ENCODE measurements at regions not wholly inside any gene's neighbourhood (a gene's known extent, or its start where the extent isn't known, plus 50 kb on each side); places are given as distances from the start of the nearest gene placed in this dataset.

DNA sequence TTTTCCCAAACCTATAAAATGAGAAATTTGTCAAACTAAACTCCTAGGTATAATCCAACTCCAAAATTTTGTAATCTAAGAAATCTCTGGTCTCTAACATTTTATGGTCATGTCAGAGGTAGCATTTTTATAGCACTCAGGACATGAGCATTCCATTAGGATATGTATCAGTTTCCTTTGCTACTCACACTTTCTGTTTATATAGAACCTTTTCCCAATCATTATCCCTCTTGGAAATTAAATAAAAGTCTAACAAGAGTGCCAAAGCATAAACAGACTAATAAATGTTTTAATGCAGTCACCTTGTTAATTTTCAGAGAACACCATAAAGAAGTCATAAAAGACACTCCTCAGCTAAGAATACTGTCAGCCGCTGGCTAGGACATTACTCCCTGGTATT is 300.0 kb upstream of the CWC22 start:
- Histone ChIP-seq H3K79me1 (ENCODE audit: low read depth, low read length) (no peaks in the 10 kb centered on the region), H3K9ac (ENCODE audit: low read depth, low read length, poor library complexity) (no peak overlapping the region), H3K14ac (ENCODE audit: low read length) (no peak overlapping the region), H3K27ac (replicated peaks; ENCODE audit: low read length) (no peak overlapping the region), H3K9me3 (replicated peaks in 1 of 2; ENCODE audit: control insufficient read depth in 2 of 2, insufficient read depth in 1 of 2, low read depth in 1 of 2, low read length in 2 of 2) (no peaks in the 10 kb centered on the region), H2AK5ac (ENCODE audit: low read depth, low read length) (no peak overlapping the region), H4K8ac (ENCODE audit: low read depth, low read length) (no peak overlapping the region), H3K4ac (ENCODE audit: low read length) (no peak overlapping the region), H3K18ac (ENCODE audit: low read length) (no peak overlapping the region), H2BK5ac (ENCODE audit: low read length) (no peak overlapping the region), H3K27me3 (ENCODE audit: control insufficient read depth in 3 of 3, insufficient read depth in 3 of 3, low read depth in 1 of 3, low read length in 3 of 3) (no peaks in the 10 kb centered on the region), H2BK15ac (ENCODE audit: low read length) (no peak overlapping the region), H3K4me3 (ENCODE audit: low read length in 2 of 2) (no peak overlapping the region), H2BK120ac (ENCODE audit: low read depth, low read length) (no peak overlapping the region), H2BK12ac (ENCODE audit: low read length) (no peak overlapping the region), H3K4me2 (ENCODE audit: insufficient read depth, low read length, poor library complexity, severe bottlenecking) (no peak overlapping the region), H3K36me3 (replicated peaks in 1 of 2; ENCODE audit: control insufficient read depth in 2 of 2, insufficient read depth in 2 of 2, low read length in 2 of 2) (no peaks in the 10 kb centered on the region), H4K91ac (ENCODE audit: low read depth, low read length, poor library complexity) (no peak overlapping the region), H2AFZ (ENCODE audit: low read length) (no peak overlapping the region), H3K23ac (ENCODE audit: low read depth, low read length, poor library complexity) (no peak overlapping the region), H3K4me1 (ENCODE audit: control insufficient read depth in 2 of 2, insufficient read depth in 1 of 2, low read depth in 1 of 2, low read length in 2 of 2) (no peaks in the 10 kb centered on the region)
- WGBS, 2 donors (ENCODE audit: extremely low coverage in 2 of 2, insufficient read length in 2 of 2, insufficient replicate concordance in 1 of 2), result no CpG with 5 or more reads among the region's 1 CpG
- DNase-seq (ENCODE audit: low spot score), result no peak

DNA sequence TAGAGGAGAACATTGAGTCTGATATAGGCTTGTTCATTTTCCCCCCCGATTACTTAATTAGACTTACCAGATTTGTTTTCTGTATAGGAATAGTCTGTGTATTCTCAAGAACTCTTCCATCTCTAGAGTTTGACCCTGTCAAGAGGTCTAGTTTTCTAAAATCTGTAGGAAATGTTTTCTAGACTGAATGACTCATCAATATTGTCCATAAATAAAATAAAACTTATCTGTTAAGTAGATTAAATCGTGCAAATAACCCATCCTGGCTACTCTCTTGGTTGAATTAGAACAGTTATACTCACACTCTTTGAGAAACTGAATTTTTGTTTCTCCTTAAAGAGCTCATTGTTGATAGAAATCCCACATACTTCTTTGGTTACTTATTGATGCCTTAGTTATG is 299.2 kb upstream of the CWC22 start:
- WGBS, 2 donors (ENCODE audit: extremely low coverage in 2 of 2, insufficient read length in 2 of 2, insufficient replicate concordance in 1 of 2), result no CpG with 5 or more reads among the region's 2 CpGs
- H3K4me2 ChIP-seq (ENCODE audit: insufficient read depth, low read length, poor library complexity, severe bottlenecking), result no peak overlapping the region

DNA sequence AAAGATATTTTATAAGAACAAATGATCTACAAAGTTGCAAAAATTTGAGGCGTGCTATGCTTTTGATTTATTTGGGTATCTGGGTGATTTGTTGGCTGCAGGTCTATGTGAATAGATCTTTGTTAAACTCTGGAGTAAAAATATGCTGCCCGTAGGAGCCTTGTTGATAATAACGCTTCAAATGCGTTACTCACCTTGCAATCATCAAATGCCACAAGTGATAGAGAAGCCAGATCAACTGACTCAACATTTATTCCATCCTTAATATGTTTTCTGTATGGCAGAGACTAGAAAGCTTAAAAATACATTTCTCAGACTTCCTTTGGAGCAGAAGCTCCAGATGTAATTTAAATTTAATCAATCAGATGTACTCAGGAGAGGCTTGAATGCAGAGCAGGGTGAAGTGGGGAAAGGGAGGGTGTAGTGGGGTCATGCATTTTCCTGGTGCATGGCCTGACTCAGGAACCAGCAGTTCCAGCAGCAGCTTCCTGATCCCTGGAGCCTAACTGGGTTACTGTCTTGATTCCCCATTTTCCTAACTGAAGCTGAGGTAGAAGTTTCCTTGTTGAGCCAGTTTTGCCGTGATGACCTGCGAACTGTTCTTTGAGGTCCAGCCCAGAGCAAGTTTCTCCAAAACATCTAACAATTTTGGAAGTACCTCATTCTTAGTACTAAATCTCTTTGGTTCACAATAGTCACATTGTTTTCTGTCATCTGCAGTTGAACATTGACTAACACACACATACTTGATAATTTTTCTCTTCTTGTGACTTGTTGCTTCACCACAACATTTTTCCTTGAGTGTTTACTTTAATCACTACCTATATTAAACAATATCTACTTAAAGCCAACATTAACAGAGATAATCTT is 284.7 kb upstream of the CWC22 start:
- no peak overlapping the region for H2AK5ac ChIP-seq (ENCODE audit: low read depth, low read length)
- no peak overlapping the region for H2BK12ac ChIP-seq (ENCODE audit: low read length)
- no peak overlapping the region for H3K18ac ChIP-seq (ENCODE audit: low read length)
- H3K4me1 ChIP-seq (ENCODE audit: control insufficient read depth in 2 of 2, insufficient read depth in 1 of 2, low read depth in 1 of 2, low read length in 2 of 2), result no peaks in the 10 kb centered on the region
- H3K4me3 ChIP-seq (ENCODE audit: low read length in 2 of 2), result no peak overlapping the region
- no peak overlapping the region for H3K14ac ChIP-seq (ENCODE audit: low read length)
- peak overlapping the region; percentile 12 for H2AFZ ChIP-seq (ENCODE audit: low read length)
- H3K4me2 ChIP-seq (ENCODE audit: insufficient read depth, low read length, poor library complexity, severe bottlenecking), result no peak overlapping the region
- no peak for DNase-seq (ENCODE audit: low spot score)
- H4K8ac ChIP-seq (ENCODE audit: low read depth, low read length), result no peak overlapping the region
- no peaks in the 10 kb centered on the region for H3K36me3 ChIP-seq (replicated peaks in 1 of 2; ENCODE audit: control insufficient read depth in 2 of 2, insufficient read depth in 2 of 2, low read length in 2 of 2)
- no CpG with 5 or more reads among the region's 6 CpGs for WGBS, 2 donors (ENCODE audit: extremely low coverage in 2 of 2, insufficient read length in 2 of 2, insufficient replicate concordance in 1 of 2)
- H2BK5ac ChIP-seq (ENCODE audit: low read length), result no peak overlapping the region
- H2BK15ac ChIP-seq (ENCODE audit: low read length), result no peak overlapping the region
- no peak overlapping the region for H3K9ac ChIP-seq (ENCODE audit: low read depth, low read length, poor library complexity)
- no peaks in the 10 kb centered on the region for H3K79me1 ChIP-seq (ENCODE audit: low read depth, low read length)
- peaks cover 0 to 3% of the 10 kb centered on the region in 2 donors for H3K9me3 ChIP-seq (replicated peaks in 1 of 2; ENCODE audit: control insufficient read depth in 2 of 2, insufficient read depth in 1 of 2, low read depth in 1 of 2, low read length in 2 of 2)
- no peaks in the 10 kb centered on the region for H3K27me3 ChIP-seq (ENCODE audit: control insufficient read depth in 3 of 3, insufficient read depth in 3 of 3, low read depth in 1 of 3, low read length in 3 of 3)
- H3K27ac ChIP-seq (replicated peaks; ENCODE audit: low read length), result no peak overlapping the region
- no peak overlapping the region for H3K23ac ChIP-seq (ENCODE audit: low read depth, low read length, poor library complexity)
- no peak overlapping the region for H3K4ac ChIP-seq (ENCODE audit: low read length)
- no peak overlapping the region for H2BK120ac ChIP-seq (ENCODE audit: low read depth, low read length)
- no peak overlapping the region for H4K91ac ChIP-seq (ENCODE audit: low read depth, low read length, poor library complexity)

More for the DNA sequence above, 299.2 kb upstream of the CWC22 start:
- H3K4me3 ChIP-seq (ENCODE audit: low read length in 2 of 2), result no peak overlapping the region
- no peak overlapping the region for H3K23ac ChIP-seq (ENCODE audit: low read depth, low read length, poor library complexity)
- no peak overlapping the region for H2BK15ac ChIP-seq (ENCODE audit: low read length)
- H3K79me1 ChIP-seq (ENCODE audit: low read depth, low read length), result no peaks in the 10 kb centered on the region
- no peaks in the 10 kb centered on the region for H3K9me3 ChIP-seq (replicated peaks in 1 of 2; ENCODE audit: control insufficient read depth in 2 of 2, insufficient read depth in 1 of 2, low read depth in 1 of 2, low read length in 2 of 2)
- H2BK5ac ChIP-seq (ENCODE audit: low read length), result no peak overlapping the region
- H4K8ac ChIP-seq (ENCODE audit: low read depth, low read length), result no peak overlapping the region
- no peak overlapping the region for H2AK5ac ChIP-seq (ENCODE audit: low read depth, low read length)
- no peak overlapping the region for H3K18ac ChIP-seq (ENCODE audit: low read length)
- H3K36me3 ChIP-seq (replicated peaks in 1 of 2; ENCODE audit: control insufficient read depth in 2 of 2, insufficient read depth in 2 of 2, low read length in 2 of 2), result no peaks in the 10 kb centered on the region
- H2BK120ac ChIP-seq (ENCODE audit: low read depth, low read length), result no peak overlapping the region
- no peaks in the 10 kb centered on the region for H3K27me3 ChIP-seq (ENCODE audit: control insufficient read depth in 3 of 3, insufficient read depth in 3 of 3, low read depth in 1 of 3, low read length in 3 of 3)
- DNase-seq (ENCODE audit: low spot score), result no peak
- H3K14ac ChIP-seq (ENCODE audit: low read length), result no peak overlapping the region
- H2BK12ac ChIP-seq (ENCODE audit: low read length), result no peak overlapping the region
- H3K9ac ChIP-seq (ENCODE audit: low read depth, low read length, poor library complexity), result no peak overlapping the region
- no peak overlapping the region for H3K4ac ChIP-seq (ENCODE audit: low read length)
- H4K91ac ChIP-seq (ENCODE audit: low read depth, low read length, poor library complexity), result no peak overlapping the region
- H2AFZ ChIP-seq (ENCODE audit: low read length), result no peak overlapping the region
- no peaks in the 10 kb centered on the region for H3K4me1 ChIP-seq (ENCODE audit: control insufficient read depth in 2 of 2, insufficient read depth in 1 of 2, low read depth in 1 of 2, low read length in 2 of 2)
- H3K27ac ChIP-seq (replicated peaks; ENCODE audit: low read length), result no peak overlapping the region

DNA sequence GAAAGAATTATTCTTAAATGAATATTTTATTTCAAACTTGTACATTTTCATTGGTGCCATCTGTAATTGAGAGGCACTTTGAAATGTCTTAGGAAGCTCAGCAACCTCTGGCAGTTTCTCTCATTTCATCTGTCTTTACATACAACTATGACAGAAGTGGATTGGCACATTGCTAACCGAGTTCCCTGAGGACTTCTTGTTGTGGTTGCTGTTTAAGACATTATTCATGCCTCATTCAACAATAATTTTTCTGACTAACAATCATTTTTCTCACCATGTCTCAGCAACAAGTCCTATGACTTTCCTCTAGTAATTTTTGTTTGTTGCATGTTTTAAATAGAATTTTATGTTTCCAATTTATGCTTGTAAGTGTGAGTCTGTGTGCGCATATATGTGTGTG is 284.0 kb upstream of the CWC22 start:
- DNase-seq (ENCODE audit: low spot score), result no peak
- Histone ChIP-seq H2BK5ac (ENCODE audit: low read length) (no peak overlapping the region), H2AK5ac (ENCODE audit: low read depth, low read length) (no peak overlapping the region), H3K4ac (ENCODE audit: low read length) (no peak overlapping the region), H3K27ac (replicated peaks; ENCODE audit: low read length) (no peak overlapping the region), H3K14ac (ENCODE audit: low read length) (no peak overlapping the region), H2BK15ac (ENCODE audit: low read length) (no peak overlapping the region), H3K23ac (ENCODE audit: low read depth, low read length, poor library complexity) (no peak overlapping the region), H3K4me2 (ENCODE audit: insufficient read depth, low read length, poor library complexity, severe bottlenecking) (no peak overlapping the region), H3K9ac (ENCODE audit: low read depth, low read length, poor library complexity) (no peak overlapping the region), H4K8ac (ENCODE audit: low read depth, low read length) (no peak overlapping the region), H3K79me1 (ENCODE audit: low read depth, low read length) (no peaks in the 10 kb centered on the region), H3K4me3 (ENCODE audit: low read length in 2 of 2) (no peak overlapping the region), H3K27me3 (ENCODE audit: control insufficient read depth in 3 of 3, insufficient read depth in 3 of 3, low read depth in 1 of 3, low read length in 3 of 3) (no peaks in the 10 kb centered on the region), H2BK120ac (ENCODE audit: low read depth, low read length) (no peak overlapping the region), H2AFZ (ENCODE audit: low read length) (no peak overlapping the region), H2BK12ac (ENCODE audit: low read length) (no peak overlapping the region), H3K18ac (ENCODE audit: low read length) (no peak overlapping the region), H3K36me3 (replicated peaks in 1 of 2; ENCODE audit: control insufficient read depth in 2 of 2, insufficient read depth in 2 of 2, low read length in 2 of 2) (no peaks in the 10 kb centered on the region), H4K91ac (ENCODE audit: low read depth, low read length, poor library complexity) (no peak overlapping the region), H3K4me1 (ENCODE audit: control insufficient read depth in 2 of 2, insufficient read depth in 1 of 2, low read depth in 1 of 2, low read length in 2 of 2) (no peaks in the 10 kb centered on the region), H3K9me3 (replicated peaks in 1 of 2; ENCODE audit: control insufficient read depth in 2 of 2, insufficient read depth in 1 of 2, low read depth in 1 of 2, low read length in 2 of 2) (no peaks in the 10 kb centered on the region)
- no CpG with 5 or more reads among the region's 2 CpGs for WGBS, 2 donors (ENCODE audit: extremely low coverage in 2 of 2, insufficient read length in 2 of 2, insufficient replicate concordance in 1 of 2)

Data from neuronal stem cell (in vitro differentiated cells).